AG08396 (cell line): ENCODE measurements at regions not wholly inside any gene's neighbourhood (a gene's known extent, or its start where the extent isn't known, plus 50 kb on each side); places are given as distances from the start of the nearest gene placed in this dataset.

ENCODE experiments used
- DNase-seq: peaks from one replicate; pipeline ENCODE4 v3.0.0; 2012; ENCODE audit warnings: low spot score, mixed read lengths

DNA sequence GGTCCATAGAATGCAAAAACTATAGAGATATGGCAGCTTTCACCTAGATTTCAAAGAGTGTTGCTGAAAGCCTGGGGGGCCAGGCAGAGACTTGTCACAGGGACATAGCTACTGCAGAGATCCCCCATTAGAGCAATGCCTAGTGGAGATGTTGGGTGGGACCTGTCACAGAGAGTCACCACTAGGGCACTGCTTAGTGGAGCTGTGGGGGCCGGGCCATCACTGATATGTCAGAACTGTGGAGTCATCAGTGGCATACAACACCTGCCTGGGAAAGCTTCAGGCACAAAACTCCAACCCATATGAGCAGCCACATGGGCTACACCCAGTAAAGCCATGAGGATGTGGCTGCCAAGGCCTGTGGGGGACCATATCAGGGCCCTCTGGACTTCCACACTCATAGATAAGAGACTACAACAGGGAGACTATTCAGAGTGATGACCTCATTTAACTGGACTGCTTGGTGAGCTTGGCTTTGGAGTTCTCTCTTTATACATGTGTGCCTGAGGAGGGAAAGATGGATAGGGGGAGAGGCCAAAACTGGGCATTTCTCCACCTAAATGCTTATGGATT lies 176.3 kb downstream of the ZNF621 start:
- no peak for DNase-seq

- no peak for DNase-seq
Measured at GRCh38 chr3:40704224-40704623, 179.5 kb downstream of the ZNF621 start.

DNA sequence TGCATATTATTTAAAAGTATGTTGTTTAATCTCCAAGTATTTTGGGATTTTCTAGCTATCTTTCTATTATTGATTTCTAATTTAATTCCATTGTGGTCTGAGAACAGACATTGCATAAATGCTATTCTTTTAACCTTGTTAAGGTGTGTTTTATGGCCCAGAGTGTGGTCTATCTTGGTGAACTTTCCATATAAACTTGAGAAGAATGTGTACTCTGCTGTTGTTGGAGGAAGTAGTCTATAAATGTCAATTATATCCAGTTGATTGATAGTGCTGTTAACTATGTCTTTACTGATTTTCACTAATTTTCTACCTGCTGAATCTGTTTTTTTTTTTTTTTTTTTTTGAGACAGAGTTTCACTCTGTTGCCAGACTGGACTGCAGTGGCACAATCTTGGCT lies 180.9 kb downstream of the ZNF621 start:
- no peak for DNase-seq

DNA sequence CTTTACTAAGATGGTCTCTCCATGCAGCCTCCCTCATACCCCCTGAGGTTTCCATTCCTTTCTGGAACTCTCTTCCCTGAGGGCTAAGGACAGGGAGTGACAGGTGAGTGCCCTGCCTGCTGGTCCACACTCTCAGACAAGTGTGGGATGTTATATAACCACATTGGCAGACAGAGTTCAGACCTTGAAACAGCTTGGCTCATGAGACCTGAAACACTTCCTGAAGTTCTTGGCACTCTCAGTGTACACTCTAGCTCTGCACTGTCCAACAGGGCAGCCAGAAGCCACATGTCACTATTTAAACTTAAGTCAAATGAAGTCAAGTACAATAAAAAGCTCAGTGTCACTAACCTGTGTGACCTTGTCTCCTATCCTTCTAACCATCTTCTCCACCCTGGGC lies 188.5 kb downstream of the ZNF621 start:
- DNase-seq, result no peak

DNA sequence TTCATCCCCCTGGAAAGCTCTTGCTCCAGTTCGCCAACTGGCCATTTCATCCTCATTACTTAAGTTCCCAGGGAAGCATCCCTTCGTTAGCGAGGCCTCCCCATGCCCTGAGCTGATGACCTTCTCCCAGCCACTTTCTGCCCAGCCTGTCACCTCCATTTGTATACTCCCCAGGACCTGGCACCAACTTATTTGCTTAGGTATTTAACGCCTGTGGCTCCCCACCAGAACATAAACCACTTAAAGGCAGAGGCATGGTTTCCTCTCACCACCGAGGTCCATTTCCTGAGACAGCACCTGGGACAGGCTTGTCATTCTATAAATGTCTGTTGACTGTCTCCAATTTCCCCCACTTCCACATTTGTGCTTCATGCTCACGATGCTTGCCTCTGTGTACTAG lies 189.0 kb downstream of the ZNF621 start:
- DNase-seq, result no peak

- no peak for DNase-seq
Measured at GRCh38 chr3:40714771-40715345, 190.1 kb downstream of the ZNF621 start.

DNA sequence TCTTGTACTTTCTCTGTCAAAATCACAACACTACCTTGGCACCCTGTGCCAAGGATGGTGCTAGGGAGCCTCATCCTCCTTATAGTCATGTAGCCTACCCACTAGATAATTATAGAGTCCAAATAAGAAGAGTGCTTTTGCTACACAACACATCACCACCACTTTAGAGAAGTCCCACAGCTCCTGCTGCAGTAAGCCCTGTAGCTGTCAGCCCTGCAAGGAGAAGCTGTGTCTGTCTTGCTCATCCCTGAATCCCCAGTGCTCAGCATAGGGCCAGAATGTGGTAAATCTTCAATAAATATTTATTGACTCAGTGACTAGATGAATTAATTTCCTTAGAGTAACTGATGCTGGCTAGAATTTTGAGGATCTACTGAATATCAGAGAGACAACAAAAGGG lies 190.8 kb downstream of the ZNF621 start:
- DNase-seq, result no peak

DNA sequence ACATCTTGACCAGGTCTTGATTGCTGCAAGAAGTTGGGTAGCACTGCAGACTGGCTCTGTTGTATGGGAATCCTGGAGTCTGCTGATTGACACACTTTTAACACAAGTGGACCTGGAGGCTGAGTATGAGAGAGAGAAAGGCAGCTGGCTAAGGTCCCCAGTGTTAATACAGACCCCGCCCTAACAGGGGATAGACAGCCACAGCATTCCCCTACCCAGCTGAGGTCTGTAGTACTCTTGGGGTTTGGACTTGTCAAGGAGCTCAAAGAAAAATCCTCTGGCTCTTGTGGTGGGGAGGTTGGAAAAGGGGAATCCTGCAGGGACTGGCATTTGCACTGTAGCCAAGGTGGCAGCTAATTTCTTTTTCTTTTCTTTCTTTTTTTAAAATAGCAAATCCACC lies 192.7 kb downstream of the ZNF621 start:
- no peak for DNase-seq

DNA sequence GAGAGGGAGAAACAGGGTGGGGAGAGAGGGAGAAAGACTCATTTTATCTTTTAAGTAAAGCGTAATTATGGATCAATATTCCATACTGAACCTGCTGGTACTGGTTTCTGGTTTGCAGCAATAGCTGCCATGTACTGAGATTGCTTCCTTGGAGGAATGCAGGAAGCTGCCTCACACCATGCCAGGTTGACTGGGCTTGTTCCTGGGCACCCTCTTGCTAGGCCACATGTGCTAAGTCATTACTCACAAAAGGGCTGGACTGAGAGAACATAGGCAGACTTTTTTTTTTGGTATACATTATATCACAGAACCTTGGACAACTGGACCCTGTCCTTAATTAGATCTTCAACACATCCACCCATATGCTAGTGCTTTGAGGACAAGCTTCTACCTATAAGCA lies 193.4 kb downstream of the ZNF621 start:
- no peak for DNase-seq

DNA sequence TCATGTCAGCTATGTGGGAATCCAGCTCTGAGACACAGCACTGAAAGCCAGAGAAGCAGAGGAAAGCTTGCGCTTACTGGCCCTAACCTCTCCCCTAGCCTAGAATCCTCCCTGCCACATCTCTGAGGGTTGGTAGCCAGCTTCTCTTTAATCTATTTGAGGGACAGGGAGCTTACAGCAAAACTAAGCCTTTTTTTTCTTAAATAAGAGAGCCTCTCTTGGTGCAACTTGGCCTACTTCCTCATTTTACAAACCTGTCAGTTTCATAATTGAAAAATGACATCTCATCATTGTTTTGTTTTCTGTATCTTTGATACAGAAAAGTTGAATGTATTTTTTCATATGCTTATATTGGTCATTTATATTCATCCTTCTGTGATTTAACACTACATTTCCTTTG lies 193.9 kb downstream of the ZNF621 start:
- DNase-seq, result no peak

GRCh38 chr3:40719660-40720287 lies 195.0 kb downstream of the ZNF621 start:
- no peak for DNase-seq

DNA sequence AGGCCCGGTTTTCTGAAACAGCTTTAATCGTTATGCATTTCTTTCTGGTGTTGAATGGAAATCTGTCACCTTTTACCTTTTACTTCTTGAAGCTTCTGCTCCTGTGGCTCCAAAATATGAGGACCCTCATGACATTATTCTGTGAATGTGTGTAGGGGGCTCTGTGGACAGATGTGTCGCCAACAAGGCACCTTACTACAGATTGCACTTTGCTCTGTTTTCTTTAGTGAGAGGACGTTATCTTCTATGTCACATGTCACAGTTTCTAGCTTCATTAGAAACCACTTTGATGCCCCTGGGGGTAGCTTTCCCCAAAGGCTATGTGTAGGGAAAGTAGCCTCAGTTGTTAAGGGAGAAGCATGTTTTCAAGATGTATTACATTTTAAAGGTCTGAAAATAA lies 195.6 kb downstream of the ZNF621 start:
- no peak for DNase-seq

DNA sequence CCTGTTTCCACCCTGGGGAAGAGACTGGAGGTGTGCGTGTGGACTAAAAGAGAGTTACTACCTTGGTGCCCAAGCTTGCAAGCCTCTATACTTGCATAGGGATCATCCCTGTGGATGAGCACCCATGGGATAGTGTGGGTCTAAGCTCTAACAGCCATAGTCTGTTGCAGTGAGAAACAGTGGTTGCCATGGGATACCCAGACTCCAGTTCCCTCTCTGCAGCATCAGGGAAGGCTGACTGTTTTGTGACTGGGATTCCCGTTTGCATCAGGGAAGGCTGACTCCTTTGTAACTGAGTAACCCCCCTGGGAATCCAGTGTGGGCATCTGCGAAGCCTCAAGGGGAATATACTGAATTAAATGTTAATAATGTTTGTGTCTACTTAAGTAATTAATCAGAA lies 196.1 kb downstream of the ZNF621 start:
- DNase-seq, result no peak

DNA sequence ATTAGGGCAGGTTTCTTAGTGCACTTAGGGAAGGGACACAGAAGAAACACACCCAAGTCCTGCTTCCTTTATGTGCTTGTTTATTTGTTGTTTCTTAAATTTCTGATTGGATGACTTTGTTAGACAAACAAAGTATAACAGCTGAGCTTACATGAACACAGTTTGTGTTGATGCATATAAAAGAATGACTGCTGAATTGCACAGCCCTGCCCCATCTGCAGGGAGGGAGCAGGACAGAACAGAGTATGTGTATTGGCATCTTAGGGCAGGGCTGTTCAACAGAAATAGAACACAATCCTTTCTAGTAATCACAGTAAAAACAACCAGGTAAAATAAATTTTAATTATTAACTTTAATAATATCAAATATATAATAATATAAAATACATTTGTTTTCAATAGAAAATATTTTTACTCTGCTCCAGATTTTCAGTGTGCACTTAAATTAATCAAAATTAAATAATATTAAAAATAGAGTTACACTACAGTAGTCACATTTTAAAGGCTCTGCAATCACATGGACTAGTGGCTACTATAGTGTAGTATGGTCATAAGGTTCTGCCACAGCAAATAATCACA lies 198.4 kb downstream of the ZNF621 start:
- DNase-seq, result no peak

GRCh38 chr3:40725031-40725430 lies 200.3 kb downstream of the ZNF621 start:
- DNase-seq, result no peak

GRCh38 chr3:40731445-40731844 lies 206.7 kb downstream of the ZNF621 start:
- DNase-seq, result no peak

DNA sequence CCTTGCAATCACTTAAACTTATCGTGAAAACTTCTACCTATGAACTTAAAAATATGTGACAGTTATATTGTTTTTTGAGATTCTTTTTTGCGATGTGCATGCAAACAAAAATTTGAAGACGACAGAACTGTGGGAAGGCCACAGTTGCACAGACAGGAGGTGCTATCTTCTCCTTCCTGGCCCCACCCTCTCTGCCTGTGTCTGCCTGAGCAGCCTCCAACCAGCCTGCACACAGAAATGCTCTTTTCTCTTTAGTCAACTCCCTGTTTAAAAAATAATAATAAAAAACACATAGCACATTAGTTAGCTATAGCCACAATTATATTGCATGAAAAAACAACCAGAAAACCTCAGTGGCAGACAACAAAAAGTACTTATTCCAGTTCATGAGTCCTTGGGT lies 212.2 kb downstream of the ZNF621 start:
- no peak for DNase-seq

- DNase-seq, result no peak
Measured at GRCh38 chr3:40737343-40737742, 212.6 kb downstream of the ZNF621 start.

DNA sequence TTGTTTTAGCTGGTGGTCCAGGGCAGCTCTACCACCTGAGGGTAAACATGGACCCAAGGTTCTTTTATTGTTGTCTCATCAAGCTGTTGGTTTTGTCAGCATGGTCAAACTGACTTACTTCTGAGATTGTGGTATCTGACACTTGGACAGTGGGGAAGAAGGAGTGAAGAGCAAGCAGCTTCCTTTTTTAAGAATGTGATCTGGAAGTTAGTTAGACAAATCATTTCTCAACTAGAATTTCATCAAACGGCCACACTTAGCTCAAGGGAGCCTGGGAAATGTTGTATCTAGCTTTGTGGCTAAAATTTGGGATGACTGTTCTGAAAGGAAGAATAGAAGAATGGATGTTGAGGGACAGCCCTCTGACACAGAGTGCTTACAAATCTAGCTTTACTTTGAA lies 215.2 kb downstream of the ZNF621 start:
- DNase-seq, result no peak

DNA sequence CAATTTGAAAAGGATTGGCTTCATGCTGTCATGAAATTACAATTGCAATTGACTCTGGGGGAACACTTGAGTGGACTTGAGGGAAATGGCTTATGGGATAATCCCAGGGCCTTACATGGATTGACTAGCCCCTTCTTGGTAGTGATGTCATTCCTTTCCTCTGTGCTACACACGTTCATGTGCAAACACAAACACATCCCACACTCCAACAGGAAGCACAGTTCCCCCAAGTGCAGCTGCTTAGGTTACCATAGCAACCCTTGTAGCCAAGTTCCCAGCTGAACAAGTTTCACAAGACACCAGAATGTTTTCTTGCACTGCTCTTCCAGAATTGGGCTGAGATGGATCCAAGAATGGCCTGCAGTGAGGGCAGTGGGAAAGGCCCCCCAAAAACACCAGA lies 217.0 kb downstream of the ZNF621 start:
- no peak for DNase-seq

DNA sequence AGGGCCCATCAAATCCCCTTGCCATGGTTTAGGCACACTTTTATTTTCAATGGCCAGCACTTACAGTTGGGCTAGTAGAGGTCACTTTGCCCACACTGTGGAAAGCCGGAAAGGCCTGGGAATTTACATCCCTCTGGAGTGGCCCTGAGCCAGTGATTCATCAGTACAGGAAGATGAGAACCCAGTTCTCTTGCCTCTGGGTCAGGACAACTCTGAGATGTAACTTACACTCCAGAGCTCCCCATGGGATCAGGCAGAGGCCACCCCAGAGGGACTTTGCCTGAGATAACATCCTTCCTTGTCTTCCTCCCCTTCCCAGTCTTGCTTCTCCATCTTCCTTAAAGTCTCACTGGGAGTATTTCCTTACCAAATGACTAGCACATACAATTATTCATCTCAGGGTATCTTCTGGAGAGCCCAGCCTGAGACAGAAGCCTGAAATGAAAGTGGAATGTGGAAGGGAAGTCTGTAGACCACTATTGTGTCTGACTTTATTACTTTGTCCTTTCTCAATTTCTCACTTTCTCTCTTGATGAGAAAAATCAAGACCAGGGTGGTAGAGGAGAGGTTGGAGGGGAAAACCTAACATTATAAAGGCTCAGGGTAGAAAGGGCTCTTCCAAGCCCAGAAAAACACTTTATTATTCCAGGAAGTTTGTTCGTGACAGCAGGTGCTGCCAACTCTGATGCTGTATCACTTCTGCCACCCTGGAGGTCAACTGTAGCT lies 220.8 kb downstream of the ZNF621 start:
- no peak for DNase-seq

GRCh38 chr3:40751666-40752065 lies 226.9 kb downstream of the ZNF621 start:
- DNase-seq, result no peak

- no peak for DNase-seq
Measured at GRCh38 chr3:40752492-40752891, 227.7 kb downstream of the ZNF621 start.
